Body of pancreas (tissue), 4 donors: ENCODE measurements at regions not wholly inside any gene's neighbourhood (a gene's known extent, or its start where the extent isn't known, plus 50 kb on each side); places are given as distances from the start of the nearest gene placed in this dataset.

ENCODE experiments used
- POLR2A ChIP-seq, 3 donors: fragments of 450-650 bp; IDR thresholded peaks; one replicate each; pipeline ENCODE4 v1.6.1; 2016; ENCODE audit warnings: antibody characterized with exemption in 3 of 3, mild to moderate bottlenecking in 2 of 3
- TF ChIP-seq, protein P1 (sequence below), 7 experiments: fragments of 450-650 bp in 4 of 7; fragments of 200-600 bp in 3 of 7; sonication (generic) in 3 of 7; IDR thresholded peaks; one replicate each; pipeline ENCODE4 v1.5.1; 2016 to 2019; ENCODE audit warnings: antibody characterized with exemption in 7 of 7

DNA sequence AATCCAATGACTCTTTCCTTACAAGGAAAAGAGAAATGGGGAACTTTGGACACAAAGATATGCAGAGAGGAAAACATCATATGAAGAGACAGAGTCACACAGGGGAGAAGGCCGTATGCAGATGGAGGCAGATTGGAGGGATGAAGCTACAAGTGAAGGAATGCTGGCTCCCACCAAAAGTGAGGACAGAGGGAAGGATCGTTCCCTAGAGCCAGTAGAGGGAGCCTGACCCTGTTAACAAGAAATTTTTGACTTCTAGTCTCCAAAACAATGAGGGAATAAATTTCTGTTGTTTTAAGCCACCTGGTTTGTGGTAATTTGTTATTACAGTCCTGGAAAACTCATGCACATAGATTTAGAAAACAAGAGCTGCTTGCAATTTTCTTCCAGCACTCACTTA lies 169.3 kb downstream of the PMAIP1 start:
- TF ChIP-seq, protein P1, sequence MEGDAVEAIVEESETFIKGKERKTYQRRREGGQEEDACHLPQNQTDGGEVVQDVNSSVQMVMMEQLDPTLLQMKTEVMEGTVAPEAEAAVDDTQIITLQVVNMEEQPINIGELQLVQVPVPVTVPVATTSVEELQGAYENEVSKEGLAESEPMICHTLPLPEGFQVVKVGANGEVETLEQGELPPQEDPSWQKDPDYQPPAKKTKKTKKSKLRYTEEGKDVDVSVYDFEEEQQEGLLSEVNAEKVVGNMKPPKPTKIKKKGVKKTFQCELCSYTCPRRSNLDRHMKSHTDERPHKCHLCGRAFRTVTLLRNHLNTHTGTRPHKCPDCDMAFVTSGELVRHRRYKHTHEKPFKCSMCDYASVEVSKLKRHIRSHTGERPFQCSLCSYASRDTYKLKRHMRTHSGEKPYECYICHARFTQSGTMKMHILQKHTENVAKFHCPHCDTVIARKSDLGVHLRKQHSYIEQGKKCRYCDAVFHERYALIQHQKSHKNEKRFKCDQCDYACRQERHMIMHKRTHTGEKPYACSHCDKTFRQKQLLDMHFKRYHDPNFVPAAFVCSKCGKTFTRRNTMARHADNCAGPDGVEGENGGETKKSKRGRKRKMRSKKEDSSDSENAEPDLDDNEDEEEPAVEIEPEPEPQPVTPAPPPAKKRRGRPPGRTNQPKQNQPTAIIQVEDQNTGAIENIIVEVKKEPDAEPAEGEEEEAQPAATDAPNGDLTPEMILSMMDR (IDR thresholded peaks at IDR 0.05) = no peak
- no peak for TF ChIP-seq POLR2A (IDR thresholded peaks at IDR 0.05)
